M059J (cell line): ENCODE measurements at regions not wholly inside any gene's neighbourhood (a gene's known extent, or its start where the extent isn't known, plus 50 kb on each side); places are given as distances from the start of the nearest gene placed in this dataset.
A peak's percentile ranks its signal among the peaks of the same experiment; 100 is the strongest.

ENCODE experiments used
- DNase-seq: peaks from one replicate; pipeline ENCODE4 v3.0.0-alpha.2; 2012; ENCODE audit warnings: low read depth

DNA sequence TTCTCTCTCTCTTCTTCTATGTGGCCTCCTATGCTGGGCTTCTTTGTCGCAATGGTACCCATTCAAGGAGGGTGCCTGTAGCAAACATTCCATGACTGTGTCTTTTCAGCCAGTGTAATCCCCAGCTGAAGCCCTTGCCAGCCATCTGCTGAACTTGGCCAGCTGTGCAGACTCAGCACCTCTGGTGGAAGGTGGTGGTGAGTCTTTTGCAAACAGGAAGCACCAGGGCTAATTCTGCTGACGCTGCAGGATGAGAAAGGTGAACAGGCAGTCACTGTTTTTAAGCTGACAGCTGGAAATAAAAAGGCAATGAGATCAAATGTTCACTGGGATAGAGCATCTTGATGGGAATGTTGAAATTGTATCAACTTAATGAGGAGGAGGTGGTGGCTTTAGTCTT is 298.7 kb upstream of the CLNK start:
- no peak for DNase-seq

DNA sequence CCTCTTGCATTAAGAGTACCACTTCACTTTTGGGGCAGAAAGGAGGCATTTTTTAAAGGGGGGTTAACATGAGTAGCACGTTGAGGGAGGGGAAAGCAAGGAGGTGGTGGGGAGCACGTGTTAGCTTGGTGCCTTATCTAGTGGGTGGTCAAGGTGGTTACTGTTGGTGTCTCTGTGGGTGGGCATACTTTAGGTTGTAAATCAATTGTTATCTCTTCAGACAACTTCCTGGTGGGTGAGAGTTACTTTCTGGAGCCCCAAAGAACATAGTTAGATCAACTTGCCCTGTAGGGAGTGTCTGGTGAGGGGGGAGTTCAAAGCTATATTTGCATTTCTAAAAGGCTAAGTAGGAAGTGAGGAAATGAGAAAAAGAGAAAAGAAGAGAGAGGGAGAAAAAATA is 297.7 kb upstream of the CLNK start:
- DNase-seq: no peak

DNA sequence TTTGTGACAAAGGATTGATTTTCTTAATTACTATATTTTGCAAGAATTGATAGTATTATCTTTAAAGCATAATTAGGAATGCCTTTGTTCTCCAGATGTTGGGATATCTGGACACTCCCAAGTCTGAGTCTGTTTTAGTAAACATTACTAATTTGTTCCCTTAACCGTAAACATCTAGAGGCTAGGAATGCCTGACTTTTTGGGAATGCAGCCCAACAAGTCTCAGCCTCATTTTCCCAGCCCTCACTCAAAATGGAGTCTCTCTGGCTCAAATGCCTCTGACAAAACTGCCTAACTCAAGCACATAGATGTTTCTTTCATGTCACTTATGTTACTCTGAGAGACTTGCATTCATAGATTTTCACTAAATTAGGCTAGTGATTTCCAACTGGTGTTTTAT is 297.0 kb upstream of the CLNK start:
- no peak for DNase-seq

DNA sequence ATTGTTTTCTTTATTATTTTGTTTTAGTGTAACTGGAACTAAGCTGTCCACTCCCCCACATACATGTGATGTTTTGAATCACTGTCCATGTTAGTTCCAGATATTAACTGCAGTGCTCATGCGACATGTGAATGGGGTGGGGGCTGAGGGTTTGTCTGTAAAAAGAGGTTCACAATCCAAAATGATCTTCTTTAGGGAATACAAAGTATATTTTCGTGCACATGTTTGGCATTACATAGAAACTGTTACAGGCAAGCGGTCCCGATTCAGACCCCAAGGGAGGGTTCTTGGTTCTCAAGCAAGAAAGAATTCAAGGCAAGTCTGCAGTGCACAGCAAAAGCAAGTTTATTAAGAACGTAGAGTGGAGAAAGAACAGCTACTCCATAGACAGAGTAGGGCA is 296.5 kb upstream of the CLNK start:
- DNase-seq: no peak

DNA sequence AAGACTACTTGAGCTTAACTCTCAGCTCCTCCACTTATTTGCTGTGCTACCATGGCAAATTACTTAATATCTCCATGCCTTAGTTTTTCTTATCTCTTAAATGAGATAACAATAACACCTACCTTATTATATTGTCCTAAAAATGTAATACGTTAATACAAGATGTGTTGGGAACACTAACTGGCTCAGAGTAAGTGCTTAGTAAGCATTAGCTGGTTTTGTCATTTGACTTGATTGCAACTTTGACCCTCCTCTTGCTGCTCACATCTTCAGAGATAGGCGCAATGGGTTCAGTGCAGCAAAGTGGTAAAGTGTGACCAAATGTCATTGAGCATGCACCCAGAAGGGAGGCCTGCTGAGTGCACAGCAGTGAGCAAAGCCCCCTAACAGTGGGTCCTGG is 294.5 kb upstream of the CLNK start:
- DNase-seq: no peak

DNA sequence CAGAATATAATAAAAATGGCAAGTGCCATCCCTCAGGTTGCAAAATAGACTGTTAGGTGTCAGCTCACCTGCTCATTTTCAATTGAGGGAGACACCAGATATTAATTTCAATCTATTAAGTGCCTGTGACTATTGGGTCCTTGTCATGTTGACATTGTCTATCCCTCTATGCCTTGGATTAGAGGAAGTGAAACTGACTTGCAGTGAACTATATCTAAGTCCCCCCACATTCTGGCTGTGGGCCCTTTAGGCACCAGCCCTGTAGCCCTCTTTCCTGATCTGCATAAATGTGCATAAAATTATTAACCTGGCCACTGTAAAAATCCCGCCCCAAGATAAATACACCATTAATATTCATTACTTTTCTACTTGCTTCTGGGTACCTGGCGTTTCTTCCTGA is 293.0 kb upstream of the CLNK start:
- no peak for DNase-seq

DNA sequence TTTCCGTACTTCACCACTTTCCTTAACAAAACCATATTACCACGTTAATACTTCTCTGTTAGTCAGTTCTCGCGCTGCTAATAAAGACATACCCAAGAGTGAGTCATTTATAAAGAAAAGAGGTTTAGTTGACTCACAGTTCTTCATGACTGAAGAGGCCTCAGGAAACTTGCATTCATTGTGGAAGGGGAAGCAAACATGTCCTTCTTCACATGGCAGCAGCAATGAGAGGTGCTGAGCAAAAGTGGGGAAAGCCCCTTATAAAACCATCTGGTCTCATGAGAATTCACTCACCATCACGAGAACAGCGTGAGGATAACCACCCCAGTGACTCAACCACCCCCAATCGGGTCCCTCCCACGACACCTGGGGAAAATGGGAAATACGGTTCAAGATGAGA is 289.8 kb upstream of the CLNK start:
- no peak for DNase-seq

DNA sequence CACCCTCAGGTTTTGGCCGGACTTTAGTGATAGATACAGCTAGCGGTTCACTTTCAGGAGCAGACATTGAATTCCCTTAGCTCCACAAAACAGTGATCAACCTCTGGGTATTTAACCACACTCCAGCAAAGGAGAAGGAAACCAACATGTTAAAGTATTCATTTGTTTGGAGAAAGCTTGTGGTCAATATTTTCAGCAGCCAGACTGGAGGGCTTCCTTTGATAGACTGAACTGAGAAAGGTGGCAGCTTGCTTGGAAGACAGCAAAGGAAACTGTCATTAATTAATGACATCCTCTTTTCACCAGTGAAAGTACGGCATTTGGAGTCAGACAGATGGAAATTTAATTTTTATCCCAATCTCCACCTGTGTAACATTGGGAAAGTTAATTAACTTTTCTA is 289.1 kb upstream of the CLNK start:
- DNase-seq: no peak

DNA sequence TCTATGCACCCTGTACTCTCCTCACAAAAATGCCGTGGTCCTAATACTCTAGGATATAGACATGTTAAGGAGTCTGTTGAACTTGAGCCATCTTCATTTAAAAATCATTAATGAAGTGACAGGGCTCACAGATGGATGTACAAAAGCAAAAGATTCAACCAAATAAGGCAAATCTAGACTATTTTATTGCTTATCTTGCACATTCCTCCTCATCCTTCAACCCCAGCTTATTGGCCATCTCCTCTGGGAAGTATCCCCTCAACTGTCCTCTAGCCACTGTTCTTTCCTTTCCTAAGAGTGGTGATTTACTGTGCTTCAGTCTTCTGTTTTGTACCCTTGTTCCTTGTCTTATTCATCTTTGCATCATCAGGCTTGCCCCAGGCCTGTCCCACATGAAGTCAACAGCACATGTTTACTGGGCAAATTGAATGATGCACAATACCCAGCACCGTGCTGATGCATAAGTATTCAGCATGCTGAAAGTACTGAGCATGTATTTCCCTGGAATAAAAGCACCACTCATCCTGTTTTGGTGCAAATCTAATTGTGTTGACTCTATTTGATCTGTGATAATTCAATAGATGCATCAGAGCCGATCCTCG is 287.3 kb upstream of the CLNK start:
- DNase-seq: no peak

DNA sequence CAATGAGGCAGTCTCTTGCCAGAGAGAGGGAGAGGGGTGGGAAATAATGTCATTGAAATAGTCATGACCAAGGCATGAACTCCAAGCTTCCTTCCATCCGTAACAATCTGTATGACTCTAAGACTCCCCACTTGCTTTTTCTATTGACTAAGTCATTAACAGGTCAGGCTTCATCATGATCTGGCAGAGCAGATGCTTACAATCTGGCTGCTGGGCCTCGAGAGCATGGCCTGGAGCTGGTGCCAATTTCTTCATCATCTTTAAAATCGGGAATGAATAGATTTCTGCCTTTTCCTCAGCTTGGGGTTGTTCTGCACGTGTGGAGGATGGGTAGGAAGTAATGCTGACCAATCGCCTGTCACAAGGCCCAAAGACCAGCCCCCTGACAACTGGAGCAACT is 280.6 kb upstream of the CLNK start:
- no peak for DNase-seq

DNA sequence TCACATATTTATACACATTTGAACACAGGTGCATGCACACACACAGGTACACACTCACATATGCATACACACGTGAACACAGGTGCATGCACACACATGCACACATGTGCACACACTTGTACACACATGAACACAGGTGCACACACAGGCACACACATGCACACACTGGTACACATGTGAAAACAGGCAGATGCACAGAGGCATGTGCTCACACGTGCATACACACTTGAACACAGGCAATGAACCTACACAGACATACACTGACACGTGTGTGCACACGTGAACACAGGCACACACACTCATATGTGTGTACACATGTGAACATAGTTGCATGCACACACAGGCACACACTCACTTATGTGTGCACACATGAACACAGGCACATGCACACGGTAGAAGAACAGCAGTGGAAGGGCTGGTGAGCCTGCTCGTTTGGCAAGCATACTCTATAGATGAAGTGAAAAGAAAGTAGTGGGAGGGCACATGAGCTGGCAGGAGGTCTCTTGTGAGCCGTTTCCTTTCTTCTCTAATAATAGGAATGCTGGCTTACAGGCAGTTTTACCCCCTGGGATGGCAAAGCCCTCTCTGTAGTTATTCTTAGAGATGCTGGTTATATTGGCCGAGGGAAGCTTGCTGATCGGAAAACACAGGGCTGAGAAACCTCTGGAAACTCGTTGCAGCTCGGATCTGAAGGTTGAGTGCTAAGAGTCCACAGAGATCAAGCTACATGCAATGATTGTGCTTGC is 279.6 kb upstream of the CLNK start:
- DNase-seq: no peak

DNA sequence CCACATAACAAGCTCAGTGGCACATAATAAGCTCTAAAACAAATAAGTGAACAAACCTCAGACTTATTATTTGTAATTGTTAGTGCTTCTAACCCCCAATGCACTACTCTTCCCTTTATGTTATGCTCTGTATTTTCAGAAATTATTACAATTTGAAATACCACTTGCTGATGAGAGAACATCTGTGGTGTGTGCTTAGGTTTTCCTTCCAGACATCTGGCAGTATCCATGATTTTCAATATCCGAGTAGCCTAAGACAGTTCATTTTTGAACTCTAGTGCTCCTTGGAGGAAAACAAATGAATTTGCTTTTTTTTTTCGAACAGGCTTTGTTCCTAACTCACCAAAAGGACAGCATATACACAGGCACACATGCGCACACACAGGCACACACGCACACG is 278.7 kb upstream of the CLNK start:
- DNase-seq: no peak

DNA sequence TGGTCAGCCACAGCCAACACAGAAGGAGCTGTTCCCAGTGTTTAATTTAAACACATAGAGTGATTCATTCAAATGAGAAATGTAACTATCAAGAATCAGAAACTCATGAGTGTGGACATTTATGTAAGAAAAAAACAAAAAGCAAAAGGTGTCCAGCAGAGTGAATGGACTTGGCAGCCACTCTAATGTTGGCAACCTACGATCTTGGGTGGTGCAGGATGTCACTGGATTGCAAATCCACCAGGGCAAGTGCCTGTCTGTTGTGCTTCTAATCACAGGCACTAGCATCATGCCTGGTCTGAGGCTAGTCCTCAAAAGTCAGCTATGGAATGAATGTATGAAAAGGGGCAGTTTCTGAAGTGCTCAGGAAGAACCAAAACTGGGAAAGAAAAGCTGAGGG is 277.7 kb upstream of the CLNK start:
- no peak for DNase-seq

DNA sequence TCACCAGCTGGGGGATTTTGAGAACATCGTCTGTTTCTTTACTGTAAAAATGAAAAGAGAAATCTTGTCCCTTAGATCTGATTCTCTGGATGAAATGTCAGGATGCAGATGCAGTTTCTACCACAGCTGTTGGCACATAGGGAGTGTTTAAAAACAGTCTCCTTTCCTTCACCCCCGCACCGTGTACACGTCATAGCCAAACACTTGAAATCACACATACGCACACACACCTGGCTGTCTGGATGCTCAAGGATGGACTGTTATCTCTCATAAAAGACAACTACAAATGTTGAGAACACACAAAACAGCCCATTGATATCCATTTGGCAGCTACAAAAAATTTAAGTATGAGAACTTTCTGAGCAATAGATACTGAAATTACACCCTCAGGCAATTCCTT is 275.8 kb upstream of the CLNK start:
- DNase-seq: no peak

DNA sequence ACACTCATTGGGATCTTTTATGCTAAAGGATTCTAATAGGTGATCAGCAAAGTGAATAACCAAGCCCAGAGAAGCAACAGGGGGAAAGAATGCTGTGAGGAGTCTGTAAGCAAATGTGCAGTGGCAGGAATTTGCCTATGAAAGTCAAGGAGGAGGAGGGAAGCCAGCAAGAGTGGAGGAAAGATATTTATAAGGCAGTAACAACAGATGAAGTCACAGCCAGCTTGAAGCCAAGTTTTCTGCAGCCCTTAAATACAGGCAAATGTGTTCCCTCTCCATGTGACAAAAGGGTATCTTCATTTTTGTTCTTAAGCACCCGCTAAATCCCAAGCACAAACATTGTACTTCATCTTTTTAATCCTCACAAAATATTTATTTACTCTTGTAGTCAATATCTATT is 275.0 kb upstream of the CLNK start:
- DNase-seq: no peak

DNA sequence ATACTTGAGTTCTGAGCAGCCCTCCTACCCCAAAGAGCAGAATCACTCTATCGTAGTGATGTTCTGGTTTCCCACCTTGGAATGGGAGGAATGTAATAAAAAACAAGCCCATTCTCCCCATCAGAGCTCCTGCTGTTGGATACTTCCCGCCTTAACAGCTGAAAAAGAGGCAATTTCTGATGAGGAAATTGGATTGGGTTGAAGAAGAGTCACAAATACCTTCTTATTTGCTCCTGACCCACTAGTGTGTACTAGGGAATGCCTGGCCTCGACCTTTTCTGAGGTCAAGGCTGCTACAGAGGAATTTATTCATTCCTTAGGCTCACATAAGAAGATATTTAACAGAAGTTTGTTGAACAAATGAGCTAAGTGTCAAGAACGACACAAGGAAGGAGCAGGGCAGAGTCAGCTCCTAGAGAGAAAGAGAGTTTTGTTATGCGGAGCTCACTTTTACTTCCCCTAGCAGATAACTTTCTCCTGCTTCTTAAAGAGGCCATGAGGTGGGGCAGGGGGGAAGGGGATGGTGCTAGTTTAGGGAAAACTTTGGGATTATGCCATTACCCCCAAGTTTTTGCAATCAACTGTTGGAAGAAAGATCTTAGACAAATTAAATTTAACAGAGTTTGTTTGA is 273.8 kb upstream of the CLNK start:
- DNase-seq: no peak

DNA sequence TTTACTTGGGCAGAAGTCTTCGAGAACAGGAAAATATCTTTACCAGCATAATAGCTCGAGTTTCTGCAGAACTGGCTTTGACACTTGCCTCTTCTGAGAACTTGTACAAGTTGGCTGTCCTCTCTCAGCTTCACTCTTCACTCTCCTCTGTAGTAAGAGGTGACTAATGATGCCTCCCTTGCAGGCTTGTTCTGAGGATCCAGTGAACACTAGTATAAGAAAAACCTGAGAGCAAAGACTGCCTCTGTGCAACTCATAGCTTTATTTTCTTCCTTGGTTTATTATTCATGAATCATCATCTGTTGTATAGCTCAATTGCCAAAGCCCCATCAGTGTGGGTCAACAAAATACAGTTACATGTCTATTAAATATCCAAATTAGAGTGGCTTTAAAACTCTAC is 266.7 kb upstream of the CLNK start:
- peak; percentile 10 for DNase-seq

DNA sequence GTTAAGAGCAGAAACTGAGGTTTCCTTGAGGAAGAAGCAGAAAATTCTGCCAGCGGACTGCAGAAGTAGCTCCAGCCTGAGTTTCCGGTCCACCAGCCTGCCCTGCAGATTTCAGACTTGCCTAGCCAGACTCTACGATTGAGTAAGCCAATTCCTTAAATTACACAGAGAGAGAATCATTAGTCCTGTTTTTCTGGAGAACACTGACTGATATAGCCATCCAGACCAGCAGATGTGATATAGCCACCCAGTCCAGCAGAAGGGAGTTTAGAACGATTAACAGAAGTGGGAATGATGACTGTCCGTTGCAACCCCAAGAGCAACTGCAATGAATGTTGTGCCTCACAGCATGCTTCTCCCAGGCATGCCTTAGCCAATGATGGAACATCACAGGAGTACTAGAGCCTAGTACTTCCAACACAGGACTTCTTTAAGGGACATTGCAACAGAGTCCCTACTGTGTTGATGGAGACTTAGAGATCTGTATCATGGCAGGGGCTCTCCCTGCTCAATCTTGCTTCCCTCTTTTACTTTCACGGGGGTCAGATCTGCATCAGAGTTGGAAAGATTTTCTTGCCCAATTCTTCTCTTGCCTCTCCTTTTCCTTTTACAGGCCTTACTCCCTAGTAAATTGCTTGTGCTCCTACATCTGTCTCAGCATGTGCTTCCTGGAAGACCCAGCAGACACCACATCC is 264.6 kb upstream of the CLNK start:
- no peak for DNase-seq

DNA sequence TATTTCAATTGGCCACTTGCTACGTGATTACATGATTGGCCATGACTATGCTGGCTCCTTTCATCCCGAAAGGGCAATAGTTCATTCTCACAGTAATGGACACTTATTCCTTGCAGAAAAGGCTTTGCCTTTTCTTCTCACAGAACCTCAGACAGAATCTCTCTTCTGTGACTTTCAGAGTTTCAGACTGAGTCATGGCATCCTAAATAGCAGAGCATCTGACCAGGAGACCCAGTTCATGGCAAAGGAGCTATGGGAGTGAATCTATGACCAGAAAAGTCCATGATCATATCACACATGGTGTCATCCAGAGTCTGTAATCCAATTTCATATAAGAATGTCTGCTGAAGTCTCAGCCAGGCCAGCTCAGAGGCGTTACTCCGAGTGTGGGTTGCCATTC is 263.3 kb upstream of the CLNK start:
- DNase-seq: no peak

DNA sequence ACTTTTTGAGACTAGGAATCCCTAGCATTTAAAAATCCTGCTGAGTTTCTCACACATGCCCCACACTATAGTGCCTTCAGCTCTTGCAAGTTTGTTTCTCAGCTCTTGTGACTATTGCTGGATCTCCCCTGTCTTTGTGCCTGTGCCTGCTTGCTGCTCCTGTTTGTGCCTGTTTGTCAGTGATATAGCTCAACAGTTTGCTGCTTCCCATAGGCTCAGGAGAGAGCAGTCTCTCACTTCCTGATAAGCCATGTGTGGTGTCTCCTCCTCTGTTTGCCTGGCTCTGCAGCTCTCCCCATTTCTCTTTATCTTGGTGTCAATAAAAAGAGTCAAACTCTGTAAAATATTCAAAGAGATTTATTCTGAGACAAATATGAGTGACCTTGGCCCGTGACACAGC is 259.8 kb upstream of the CLNK start:
- no peak for DNase-seq

DNA sequence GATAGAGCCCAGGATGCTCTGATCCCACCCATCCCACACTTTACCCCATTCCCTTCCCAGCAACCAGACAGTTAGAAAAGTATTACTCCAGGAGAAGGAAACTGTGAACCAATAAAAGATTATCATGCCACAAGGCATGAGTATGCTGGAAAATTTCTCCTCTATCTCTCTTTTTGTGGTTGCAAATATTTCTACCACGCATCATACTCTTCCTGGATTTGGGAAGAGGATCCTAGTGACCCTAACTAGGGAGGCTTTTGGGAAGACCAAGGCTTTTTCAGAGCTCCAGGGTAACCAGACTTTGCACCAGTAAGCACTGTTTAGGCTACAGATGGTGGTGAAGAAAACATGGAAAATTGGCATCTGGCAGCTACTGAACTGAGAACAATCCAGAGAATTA is 257.6 kb upstream of the CLNK start:
- no peak for DNase-seq

DNA sequence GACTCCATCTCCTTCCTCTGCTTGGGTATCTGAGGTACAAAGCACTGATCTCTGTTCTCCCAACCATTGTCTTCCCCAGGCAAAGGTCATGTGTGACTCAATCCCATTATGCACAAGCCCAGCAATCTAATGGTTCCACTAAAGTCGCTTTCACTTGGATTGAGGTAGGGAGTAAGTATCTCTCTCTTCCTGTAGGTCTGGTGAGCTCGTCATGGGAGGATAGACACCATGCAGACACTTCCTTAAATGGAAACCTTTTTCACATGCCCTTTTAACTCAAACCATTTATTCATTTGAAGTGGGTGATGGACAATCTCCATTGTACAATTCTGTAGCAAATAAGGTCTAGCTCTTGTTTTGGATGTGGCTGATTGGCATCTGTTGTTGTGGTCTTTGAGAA is 245.2 kb upstream of the CLNK start:
- DNase-seq: no peak

DNA sequence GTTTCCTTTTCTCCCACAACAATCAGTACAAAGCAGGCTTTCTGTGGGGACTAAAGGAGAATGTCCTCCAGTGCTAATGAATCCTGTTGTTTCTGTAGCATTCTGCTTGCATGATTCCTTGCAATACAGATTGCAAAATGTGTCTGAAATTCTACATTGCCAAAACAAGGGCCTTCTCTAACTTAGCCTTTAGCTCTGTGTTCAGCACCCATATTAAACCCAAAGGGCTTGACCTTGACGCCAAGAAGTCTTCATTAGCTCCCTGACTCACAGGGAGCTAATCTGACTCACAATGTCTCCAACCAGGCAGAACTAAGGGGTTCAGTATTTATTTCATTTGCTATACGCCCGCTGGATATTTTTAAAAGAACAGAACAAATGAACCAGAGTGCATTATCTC is 241.4 kb upstream of the CLNK start:
- peak; percentile 54 for DNase-seq
